Fibroblast of skin of back (primary cell): ENCODE measurements at regions not wholly inside any gene's neighbourhood (a gene's known extent, or its start where the extent isn't known, plus 50 kb on each side); places are given as distances from the start of the nearest gene placed in this dataset.
"Not testable (repeated sequence)": the region's sequence is repeated elsewhere in the genome, so short reads cannot be mapped to it uniquely, and the experiment has no call there.

ENCODE experiments used
- DNase-seq: peaks from one replicate; pipeline ENCODE4 v3.0.0-alpha.2; 2013

DNA sequence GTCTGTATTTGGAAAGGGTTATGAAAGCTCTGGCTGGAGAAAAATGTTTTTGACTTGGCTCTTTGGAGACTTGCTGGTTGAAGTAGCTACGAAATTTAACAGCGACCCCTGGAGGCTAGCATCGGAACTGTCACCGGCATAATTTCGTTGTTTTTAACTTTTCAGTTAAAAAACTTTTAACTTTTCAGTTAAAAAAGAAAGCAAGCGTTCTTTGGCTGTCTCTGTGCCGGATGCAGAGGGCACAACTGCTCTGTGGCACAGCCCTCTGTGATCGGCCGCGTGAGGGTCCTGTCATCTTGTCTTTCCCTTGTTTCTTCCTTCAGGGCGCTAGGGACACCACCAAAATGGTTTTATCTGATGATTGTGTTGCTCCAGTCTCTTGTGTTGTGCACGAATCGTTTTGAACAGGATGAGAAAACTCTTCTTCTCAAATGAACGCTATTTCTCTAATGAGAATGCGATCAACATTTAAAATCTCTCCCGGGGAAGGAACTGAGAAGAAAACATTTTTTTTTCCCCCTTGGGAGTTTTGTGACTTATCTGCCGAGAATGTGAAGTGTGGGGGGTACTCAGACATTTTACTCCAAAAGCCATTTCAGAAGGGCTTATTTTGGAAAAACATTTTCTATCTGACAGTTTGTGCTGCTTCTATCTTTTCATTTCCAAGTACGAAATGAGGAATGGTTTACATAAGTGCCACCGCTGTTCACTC is 57.1 kb downstream of the ADCYAP1 start:
- peak; percentile 66 for DNase-seq

- no peak for DNase-seq
Observed at GRCh38 chr18:963276-963675, 58.6 kb downstream of the ADCYAP1 start.

DNA sequence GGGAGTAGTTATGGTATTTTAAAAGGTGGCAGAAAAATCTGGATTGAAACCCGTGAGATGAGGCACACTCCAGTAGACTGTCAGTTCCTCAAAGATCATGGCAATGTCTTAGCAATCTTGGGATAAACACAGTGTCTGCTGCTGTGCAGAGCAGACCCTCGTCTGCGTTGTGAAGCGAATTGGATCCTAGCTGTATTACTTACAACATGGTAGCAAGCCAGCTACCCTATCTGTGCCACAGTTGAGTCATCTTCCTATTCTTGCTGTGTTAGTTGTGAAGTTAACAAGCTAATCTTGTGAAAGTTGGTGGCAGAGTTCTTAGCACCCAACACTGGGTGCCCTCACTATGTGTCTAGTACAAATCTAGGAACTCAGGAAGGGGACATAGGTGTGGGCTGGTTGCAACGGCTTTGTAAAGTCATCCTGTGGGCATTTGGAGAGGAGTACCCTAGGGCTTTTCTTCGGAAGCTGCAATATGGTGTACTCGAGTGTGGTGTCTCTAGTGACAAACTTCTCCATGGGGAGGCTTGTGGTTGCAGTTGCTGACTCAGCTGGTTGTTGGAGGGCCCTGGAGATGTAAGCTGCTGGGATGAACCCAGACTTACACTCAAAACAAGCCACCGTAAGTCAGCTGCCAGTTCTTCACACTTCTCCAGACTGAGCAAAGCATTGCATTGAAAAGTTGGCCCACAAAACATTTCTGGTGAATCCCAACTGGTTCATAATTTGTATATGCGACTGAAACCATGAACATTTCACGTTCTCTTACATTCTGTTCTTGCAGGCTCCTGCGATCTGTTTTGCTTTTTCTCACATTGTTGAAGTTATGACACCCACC is 61.5 kb downstream of the ADCYAP1 start:
- no peak for DNase-seq

- no peak for DNase-seq
Observed at GRCh38 chr18:966759-967576, 62.3 kb downstream of the ADCYAP1 start.

DNA sequence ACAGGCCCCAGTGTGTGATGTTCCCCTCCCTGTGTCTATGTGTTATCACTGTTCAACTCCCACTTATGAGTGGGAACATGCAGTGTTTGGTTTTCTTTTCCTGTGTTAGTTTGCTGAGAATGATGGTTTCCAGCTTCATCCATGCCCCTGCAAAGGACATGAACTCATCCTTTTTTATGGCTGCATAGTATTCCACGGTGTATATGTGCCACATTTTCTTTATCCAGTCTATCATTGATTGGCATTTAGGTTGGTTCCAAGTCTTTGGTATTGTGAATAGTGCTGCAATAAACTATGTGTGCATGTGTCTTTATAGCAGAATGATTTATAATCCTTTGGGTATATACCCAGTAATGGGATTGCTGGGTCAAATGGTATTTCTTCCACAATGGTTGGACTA is 64.2 kb downstream of the ADCYAP1 start:
- not testable (repeated sequence) for DNase-seq

DNA sequence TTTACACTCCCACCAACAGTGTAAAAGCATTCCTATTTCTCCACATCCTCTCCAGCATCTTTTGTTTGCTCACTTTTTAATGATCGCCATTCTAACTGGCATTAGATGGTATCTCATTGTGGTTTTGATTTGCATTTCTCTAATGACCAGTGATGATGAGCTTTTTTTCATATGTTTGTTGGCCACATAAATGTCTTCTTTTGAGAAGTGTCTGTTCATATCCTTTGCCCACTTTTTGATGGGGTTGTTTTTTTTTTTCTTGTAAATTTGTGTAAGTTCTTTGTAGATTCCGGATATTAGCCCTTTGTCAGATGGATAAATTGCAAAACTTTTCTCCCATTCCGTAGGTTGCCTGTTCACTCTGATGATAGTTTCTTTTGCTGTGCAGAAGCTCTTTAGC is 64.6 kb downstream of the ADCYAP1 start:
- not testable (repeated sequence) for DNase-seq

DNA sequence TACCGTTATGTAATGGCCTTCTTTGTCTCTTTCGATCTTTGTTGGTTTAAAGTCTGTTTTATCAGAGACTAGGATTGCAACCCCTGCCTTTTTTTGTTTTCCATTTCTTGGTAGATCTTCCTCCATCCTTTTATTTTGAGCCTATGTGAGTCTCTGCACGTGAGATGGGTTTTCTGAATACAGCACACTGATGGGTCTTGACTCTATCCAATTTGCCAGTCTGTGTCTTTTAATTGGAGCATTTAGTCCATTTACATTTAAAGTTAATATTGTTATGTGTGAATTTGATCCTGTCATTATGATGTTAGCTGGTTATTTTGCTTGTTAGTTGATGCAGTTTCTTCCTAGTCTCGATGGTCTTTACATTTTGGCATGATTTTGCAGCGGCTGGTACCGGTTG is 69.9 kb downstream of the ADCYAP1 start:
- not testable (repeated sequence) for DNase-seq

- DNase-seq, result not testable (repeated sequence)
Observed at GRCh38 chr18:976393-977128, 71.9 kb downstream of the ADCYAP1 start.

DNA sequence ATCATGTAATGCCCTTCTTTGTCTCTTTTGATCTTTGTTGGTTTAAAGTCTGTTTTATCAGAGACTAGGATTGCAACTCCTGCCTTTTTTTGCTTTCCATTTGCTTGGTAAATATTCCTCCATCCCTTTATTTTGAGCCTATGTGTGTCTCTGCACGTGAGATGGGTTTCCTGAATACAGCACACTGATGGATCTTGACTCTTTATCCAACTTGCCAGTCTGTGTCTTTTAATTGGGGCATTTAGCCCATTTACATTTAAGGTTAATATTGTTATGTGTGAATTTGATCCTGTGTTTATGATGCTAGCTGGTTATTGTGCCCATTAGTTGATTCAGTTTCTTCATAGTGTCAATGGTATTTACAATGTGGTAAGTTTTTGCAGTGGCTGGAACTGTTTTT is 72.7 kb downstream of the ADCYAP1 start:
- not testable (repeated sequence) for DNase-seq

DNA sequence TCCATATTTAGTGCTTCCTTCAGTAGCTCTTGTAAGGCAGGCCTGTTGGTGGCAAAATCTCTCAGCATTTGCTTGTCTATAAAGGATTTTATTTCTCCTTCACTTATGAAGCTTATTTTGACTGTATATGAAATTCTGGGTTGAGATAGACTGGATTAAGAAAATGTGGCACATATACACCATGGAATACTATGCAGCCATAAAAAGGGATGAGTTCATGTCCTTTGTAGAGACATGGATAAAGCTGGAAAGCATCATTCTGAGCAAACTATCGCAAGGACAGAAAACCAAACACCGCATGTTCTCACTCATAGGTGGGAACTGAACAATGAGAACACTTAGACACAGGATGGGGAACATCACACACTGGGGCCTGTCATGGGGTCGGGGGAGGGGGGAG is 73.1 kb downstream of the ADCYAP1 start:
- DNase-seq, result not testable (repeated sequence)

GRCh38 chr18:980586-980985 is 75.9 kb downstream of the ADCYAP1 start:
- no peak for DNase-seq

DNA sequence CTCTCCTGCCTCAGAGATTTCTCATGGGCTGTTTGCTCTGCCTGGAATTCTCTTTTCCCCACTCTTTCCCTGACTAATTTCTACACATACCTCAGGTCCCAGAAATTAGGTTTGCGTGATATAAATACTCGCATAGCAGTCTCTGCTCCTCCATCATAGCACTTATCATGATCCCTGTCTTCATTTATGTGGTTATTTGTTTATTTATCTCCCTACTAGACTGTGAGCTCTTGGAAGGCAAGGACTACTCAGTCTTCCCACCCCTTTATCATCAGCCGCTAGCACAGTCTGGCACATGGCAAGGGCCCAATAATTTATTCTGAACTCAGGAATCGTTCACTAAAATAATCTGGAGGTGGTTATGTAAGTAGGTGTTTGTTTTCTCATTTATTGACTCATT is 79.3 kb downstream of the ADCYAP1 start:
- DNase-seq, result no peak

GRCh38 chr18:985212-985661 is 80.6 kb downstream of the ADCYAP1 start:
- no peak for DNase-seq

DNA sequence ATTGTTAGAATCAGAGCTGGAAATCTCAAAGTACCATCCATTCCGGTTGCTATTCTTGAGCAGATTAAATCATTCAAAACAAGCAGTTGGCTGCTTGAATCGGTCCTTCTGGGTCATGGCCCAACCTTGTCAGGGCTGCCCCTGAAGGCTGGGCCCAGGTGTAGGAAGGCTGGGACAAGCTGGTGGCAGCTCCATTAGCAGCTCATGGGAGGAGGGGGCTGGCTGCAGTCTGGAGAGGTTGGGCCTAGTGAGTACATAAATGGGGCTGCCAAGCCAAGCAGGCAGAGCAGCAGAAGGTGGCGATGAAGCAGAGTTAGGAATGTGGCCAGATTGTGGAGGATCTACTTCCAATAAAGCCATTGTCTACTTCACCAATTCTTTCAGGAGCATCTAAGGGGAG is 81.4 kb downstream of the ADCYAP1 start:
- no peak for DNase-seq

DNA sequence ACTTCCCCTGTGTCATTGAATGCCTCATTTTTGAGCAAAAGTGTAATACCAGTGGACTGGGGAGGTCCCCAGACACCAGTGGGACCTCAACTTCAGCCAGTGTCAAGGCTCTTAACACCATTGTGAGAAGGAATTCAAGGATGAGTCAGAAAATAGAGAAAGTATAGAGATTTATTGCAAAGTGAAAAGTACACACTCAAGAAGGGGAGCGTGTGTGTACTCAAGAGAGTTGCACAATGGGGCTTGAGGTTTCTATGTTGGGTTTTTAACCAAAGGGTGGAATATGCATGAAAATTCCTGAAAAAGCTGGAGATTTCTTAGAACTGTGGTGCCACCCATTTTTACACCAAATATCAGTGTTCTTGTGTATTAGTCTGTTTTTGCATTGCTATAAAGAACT is 81.9 kb downstream of the ADCYAP1 start:
- no peak for DNase-seq

GRCh38 chr18:987325-988186 is 82.9 kb downstream of the ADCYAP1 start:
- DNase-seq, result peak; percentile 81

- DNase-seq, result no peak
Observed at GRCh38 chr18:989425-989824, 84.8 kb downstream of the ADCYAP1 start.

DNA sequence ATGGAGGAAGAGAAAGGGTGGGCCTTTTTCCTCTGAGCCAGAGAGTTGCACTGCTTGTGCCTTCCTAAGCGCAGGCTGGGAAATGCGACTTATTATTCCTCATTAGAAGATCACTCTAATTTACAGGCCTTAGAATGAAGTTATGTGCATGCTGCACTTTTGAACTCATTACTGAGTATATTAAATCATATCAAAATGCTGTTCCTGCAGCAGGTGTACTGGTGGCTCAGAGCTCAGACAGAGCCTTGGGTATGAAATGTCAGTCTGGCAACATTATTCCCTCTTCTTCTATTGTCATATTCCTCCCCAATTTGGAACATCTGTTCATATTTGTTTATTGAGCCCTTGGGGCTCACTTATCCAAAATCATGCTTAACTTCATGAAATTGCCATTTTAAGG is 85.5 kb downstream of the ADCYAP1 start:
- no peak for DNase-seq

- no peak for DNase-seq
Observed at GRCh38 chr18:991441-991840, 86.8 kb downstream of the ADCYAP1 start.

- DNase-seq, result no peak
Observed at GRCh38 chr18:993560-993959, 88.9 kb downstream of the ADCYAP1 start.

DNA sequence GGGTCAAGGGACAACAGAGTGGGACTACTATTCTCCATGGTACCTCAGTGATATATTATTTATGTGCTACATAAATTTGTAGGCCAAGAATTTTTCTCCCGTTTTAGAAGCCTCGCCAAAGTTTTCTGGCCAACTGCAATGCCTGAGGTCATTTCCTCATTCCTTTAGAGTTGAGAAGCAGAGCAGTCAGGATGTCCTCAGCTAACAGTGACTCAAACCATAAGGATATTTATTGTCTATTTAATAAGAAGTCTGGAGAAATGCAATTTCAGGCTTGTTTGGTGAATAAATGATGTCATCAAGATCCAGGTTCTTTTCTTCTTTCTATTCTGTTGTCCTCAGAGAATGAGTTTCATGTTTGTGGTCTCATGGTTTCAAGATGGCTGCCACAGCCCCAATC is 91.0 kb downstream of the ADCYAP1 start:
- DNase-seq, result peak; percentile 74
